ENCODE measurements at regions not wholly inside any gene's neighbourhood (a gene's known extent, or its start where the extent isn't known, plus 50 kb on each side); places are given as distances from the start of the nearest gene placed in this dataset.

DNA sequence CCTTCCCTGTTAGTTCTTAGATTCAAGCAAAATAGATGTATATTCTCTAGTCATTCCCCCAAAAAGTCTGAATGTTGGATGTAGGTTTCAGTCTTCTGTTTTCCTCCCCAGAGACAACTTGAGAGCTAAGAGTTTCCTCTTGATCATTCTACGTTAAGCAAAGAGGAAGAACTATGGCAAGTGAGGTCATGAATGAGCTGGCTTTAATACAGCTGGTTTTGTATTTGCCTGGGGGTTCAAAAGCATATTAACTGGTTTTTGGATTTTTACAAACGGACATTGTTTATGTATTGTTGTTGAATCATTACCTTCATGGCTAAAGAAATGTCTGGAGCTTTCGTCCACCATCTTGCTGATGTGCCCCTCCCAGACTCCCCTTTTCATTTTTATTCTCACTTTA, 916.7 kb upstream of the POU3F4 start:
- no peaks in the 10 kb centered on the region for H3K27me3 ChIP-seq (ENCODE audit: insufficient read depth, low read length)
- H3K36me3 Mint-ChIP-seq = no peaks in the 10 kb centered on the region
- H3K27ac ChIP-seq (ENCODE audit: low read depth, low read length) = no peak overlapping the region
- no peaks in the 10 kb centered on the region for H3K36me3 ChIP-seq (ENCODE audit: insufficient read depth, low read length)
- no peaks in the 10 kb centered on the region for H3K9me3 ChIP-seq (ENCODE audit: control insufficient read depth in 1 of 2, low read length in 2 of 2)
- intact Hi-C loops (cut with micrococcal nuclease) = no loop called here
- H3K9me3 Mint-ChIP-seq = peaks cover 0 to 4% (median 0%) of the 10 kb centered on the region in 8 donors
- H3K4me3 Mint-ChIP-seq = no peak overlapping the region
- H3K4me3 ChIP-seq (ENCODE audit: low read length in 2 of 2) = no peak overlapping the region
- no peak for DNase-seq
- no peak overlapping the region for H3K27ac Mint-ChIP-seq
- POLR2A ChIA-PET (ENCODE audit: partially characterized antibody) = no interaction called here
- H3K4me1 ChIP-seq (ENCODE audit: insufficient read depth, low read length) = no peaks in the 10 kb centered on the region
- H3K27me3 Mint-ChIP-seq = no peaks in the 10 kb centered on the region
- CTCF ChIA-PET (ENCODE audit: partially characterized antibody) = no interaction called here
- H3K4me1 Mint-ChIP-seq = no peaks in the 10 kb centered on the region

- Histone ChIP-seq H3K4me1 (ENCODE audit: insufficient read depth, low read length) (no peaks in the 10 kb centered on the region), H3K9me3 (ENCODE audit: control insufficient read depth in 1 of 2, low read length in 2 of 2) (no peaks in the 10 kb centered on the region), H3K27ac (ENCODE audit: low read depth, low read length) (no peak overlapping the region), H3K36me3 (ENCODE audit: insufficient read depth, low read length) (no peaks in the 10 kb centered on the region), H3K27me3 (ENCODE audit: insufficient read depth, low read length) (no peaks in the 10 kb centered on the region), H3K4me3 (ENCODE audit: low read length in 2 of 2) (no peak overlapping the region)
- intact Hi-C loops (cut with micrococcal nuclease) = no loop called here
- Mint-ChIP-seq H3K27me3 (no peaks in the 10 kb centered on the region), H3K27ac (no peak overlapping the region), H3K36me3 (no peaks in the 10 kb centered on the region), H3K9me3 (peaks cover 0 to 8% (median 0%) of the 10 kb centered on the region in 8 donors), H3K4me3 (no peak overlapping the region), H3K4me1 (no peaks in the 10 kb centered on the region)
- ChIA-PET CTCF (ENCODE audit: partially characterized antibody) (no interaction called here), POLR2A (ENCODE audit: partially characterized antibody) (no interaction called here)
- no peak for DNase-seq
Observed at GRCh38 chrX:82626978-82627377, 881.1 kb upstream of the POU3F4 start.

DNA sequence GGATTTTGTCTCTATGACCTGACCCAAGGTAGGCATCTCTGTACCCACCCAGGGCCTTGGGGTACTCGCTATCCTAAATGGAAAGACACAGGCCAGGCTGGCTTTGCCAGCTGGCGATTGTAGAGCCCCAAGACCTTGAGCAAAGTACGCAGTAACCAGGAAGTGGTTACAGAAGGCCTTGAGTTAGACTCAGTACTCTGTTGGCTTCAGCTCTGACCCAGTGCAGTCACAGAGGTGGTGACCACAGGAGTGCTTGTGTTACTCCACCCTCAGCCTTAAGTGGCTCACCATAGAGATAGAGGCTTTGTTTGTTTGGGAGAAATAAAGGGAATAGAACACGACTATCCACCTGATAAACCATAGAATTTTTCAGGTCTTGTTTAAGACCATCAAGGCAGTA, 880.5 kb upstream of the POU3F4 start:
- H3K4me1 Mint-ChIP-seq = no peaks in the 10 kb centered on the region
- no peaks in the 10 kb centered on the region for H3K27me3 ChIP-seq (ENCODE audit: insufficient read depth, low read length)
- H3K4me3 Mint-ChIP-seq = no peak overlapping the region
- H3K27ac ChIP-seq (ENCODE audit: low read depth, low read length) = no peak overlapping the region
- no peak overlapping the region for H3K27ac Mint-ChIP-seq
- no peak overlapping the region for H3K4me3 ChIP-seq (ENCODE audit: low read length in 2 of 2)
- H3K9me3 ChIP-seq (ENCODE audit: control insufficient read depth in 1 of 2, low read length in 2 of 2) = no peaks in the 10 kb centered on the region
- CTCF ChIA-PET (ENCODE audit: partially characterized antibody) = no interaction called here
- POLR2A ChIA-PET (ENCODE audit: partially characterized antibody) = no interaction called here
- H3K4me1 ChIP-seq (ENCODE audit: insufficient read depth, low read length) = no peaks in the 10 kb centered on the region
- no peaks in the 10 kb centered on the region for H3K27me3 Mint-ChIP-seq
- peaks cover 0 to 8% (median 0%) of the 10 kb centered on the region in 8 donors for H3K9me3 Mint-ChIP-seq
- no peak for DNase-seq
- no peaks in the 10 kb centered on the region for H3K36me3 Mint-ChIP-seq
- no peaks in the 10 kb centered on the region for H3K36me3 ChIP-seq (ENCODE audit: insufficient read depth, low read length)
- intact Hi-C loops (cut with micrococcal nuclease) = no loop called here

DNA sequence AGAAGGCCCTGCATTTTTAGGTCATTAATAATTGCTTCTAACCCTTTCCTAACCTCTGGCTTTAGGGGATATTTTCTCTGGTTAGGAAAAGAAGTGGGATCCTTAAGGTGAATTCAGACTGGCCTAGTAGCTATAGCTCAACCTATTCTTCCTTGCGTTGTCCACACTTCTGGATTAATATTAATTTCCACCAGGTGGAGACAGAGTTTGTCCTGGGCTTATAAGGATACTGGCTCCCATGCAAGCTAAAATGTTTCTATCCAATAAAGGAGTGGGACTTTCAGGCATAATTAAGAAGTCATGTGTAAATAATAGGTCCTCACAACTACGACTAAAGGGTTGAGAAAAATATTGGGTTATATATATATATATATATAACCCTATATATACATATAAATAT, 860.0 kb upstream of the POU3F4 start:
- Histone ChIP-seq H3K9me3 (ENCODE audit: control insufficient read depth in 1 of 2, low read length in 2 of 2) (no peaks in the 10 kb centered on the region), H3K4me3 (ENCODE audit: low read length in 2 of 2) (no peak overlapping the region), H3K36me3 (ENCODE audit: insufficient read depth, low read length) (no peaks in the 10 kb centered on the region), H3K27ac (ENCODE audit: low read depth, low read length) (no peak overlapping the region), H3K27me3 (ENCODE audit: insufficient read depth, low read length) (no peaks in the 10 kb centered on the region), H3K4me1 (ENCODE audit: insufficient read depth, low read length) (no peaks in the 10 kb centered on the region)
- Mint-ChIP-seq H3K27me3 (no peaks in the 10 kb centered on the region), H3K27ac (no peak overlapping the region), H3K9me3 (peaks cover 0 to 8% (median 4%) of the 10 kb centered on the region in 8 donors), H3K4me3 (no peak overlapping the region), H3K4me1 (no peaks in the 10 kb centered on the region), H3K36me3 (no peaks in the 10 kb centered on the region)
- DNase-seq = no peak
- ChIA-PET CTCF (ENCODE audit: partially characterized antibody) (no interaction called here), POLR2A (ENCODE audit: partially characterized antibody) (no interaction called here)
- intact Hi-C loops (cut with micrococcal nuclease) = no loop called here

DNA sequence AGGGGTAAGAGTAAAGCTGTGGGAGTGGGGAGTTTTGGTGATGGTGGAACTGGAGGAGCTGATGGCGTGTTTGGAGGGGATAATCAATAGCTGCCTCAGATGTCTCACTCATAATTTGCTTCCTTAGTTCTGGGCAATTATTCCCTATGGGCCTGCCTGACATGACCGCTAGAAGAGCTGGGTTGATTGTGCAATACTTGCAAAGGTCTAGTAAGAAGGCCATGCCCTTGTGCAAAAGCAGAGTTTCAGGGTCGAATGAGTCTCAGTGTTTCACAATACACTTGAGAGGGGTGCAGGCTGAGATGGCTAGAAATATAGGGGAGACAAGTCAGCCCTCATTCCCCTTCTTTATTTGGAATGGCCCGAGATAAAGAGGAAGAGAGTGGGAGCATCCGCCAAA, 858.4 kb upstream of the POU3F4 start:
- CTCF ChIA-PET (ENCODE audit: partially characterized antibody) = no interaction called here
- H3K27ac ChIP-seq (ENCODE audit: low read depth, low read length) = no peak overlapping the region
- no peaks in the 10 kb centered on the region for H3K36me3 ChIP-seq (ENCODE audit: insufficient read depth, low read length)
- Mint-ChIP-seq H3K4me1 (no peaks in the 10 kb centered on the region), H3K27ac (no peak overlapping the region), H3K4me3 (no peak overlapping the region), H3K9me3 (peaks cover 0 to 8% (median under 1%) of the 10 kb centered on the region in 8 donors), H3K36me3 (no peaks in the 10 kb centered on the region), H3K27me3 (no peaks in the 10 kb centered on the region)
- H3K27me3 ChIP-seq (ENCODE audit: insufficient read depth, low read length) = no peaks in the 10 kb centered on the region
- H3K4me3 ChIP-seq (ENCODE audit: low read length in 2 of 2) = no peak overlapping the region
- DNase-seq = no peak
- H3K4me1 ChIP-seq (ENCODE audit: insufficient read depth, low read length) = no peaks in the 10 kb centered on the region
- POLR2A ChIA-PET (ENCODE audit: partially characterized antibody) = no interaction called here
- intact Hi-C loops (cut with micrococcal nuclease) = no loop called here
- no peaks in the 10 kb centered on the region for H3K9me3 ChIP-seq (ENCODE audit: control insufficient read depth in 1 of 2, low read length in 2 of 2)

DNA sequence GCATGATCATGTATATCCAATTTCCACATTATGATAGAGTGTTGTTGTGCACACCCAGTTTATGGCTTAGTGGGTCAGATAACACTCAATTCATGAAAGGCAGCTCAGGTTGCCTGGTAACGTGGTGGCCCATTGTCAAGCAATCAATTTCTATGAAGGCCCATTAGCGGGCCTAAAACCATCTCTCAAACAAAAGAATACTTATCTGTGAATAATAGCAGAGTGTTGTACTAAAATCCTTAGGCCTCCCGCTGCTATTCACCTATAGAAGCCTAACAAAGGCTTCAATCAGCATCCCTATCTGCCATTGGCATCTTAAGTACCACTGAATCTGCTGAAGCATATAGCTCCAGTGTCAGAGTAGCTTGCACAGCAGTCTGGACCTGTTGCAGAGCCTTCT, 849.6 kb upstream of the POU3F4 start:
- no peaks in the 10 kb centered on the region for H3K36me3 ChIP-seq (ENCODE audit: insufficient read depth, low read length)
- no peak overlapping the region for H3K4me3 Mint-ChIP-seq
- no peaks in the 10 kb centered on the region for H3K27me3 Mint-ChIP-seq
- no peaks in the 10 kb centered on the region for H3K9me3 Mint-ChIP-seq
- no peaks in the 10 kb centered on the region for H3K4me1 Mint-ChIP-seq
- H3K27ac Mint-ChIP-seq = no peak overlapping the region
- no peak overlapping the region for H3K27ac ChIP-seq (ENCODE audit: low read depth, low read length)
- intact Hi-C loops (cut with micrococcal nuclease) = no loop called here
- H3K4me1 ChIP-seq (ENCODE audit: insufficient read depth, low read length) = no peaks in the 10 kb centered on the region
- no peaks in the 10 kb centered on the region for H3K36me3 Mint-ChIP-seq
- DNase-seq = no peak
- no peak overlapping the region for H3K4me3 ChIP-seq (ENCODE audit: low read length in 2 of 2)
- H3K9me3 ChIP-seq (ENCODE audit: control insufficient read depth in 1 of 2, low read length in 2 of 2) = no peaks in the 10 kb centered on the region
- ChIA-PET CTCF (ENCODE audit: partially characterized antibody) (no interaction called here), POLR2A (ENCODE audit: partially characterized antibody) (no interaction called here)
- no peaks in the 10 kb centered on the region for H3K27me3 ChIP-seq (ENCODE audit: insufficient read depth, low read length)

DNA sequence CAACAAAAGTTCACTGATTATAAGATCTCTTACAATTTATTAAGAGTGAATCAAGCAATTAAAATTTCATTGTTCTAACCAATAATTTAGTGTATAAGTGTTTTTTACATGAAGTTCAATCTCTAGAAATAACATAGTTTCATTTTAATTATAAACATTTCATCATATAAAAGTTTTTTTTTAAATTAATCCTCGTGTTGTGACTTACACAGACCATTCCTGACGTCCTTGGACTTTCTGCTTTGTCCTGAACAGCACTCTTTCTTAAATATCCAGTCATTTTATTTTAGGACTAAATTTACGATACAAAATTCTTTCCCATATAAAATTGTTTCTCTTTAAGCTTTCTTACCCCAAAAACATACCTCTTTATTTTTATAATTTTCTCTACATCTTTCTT, 841.7 kb upstream of the POU3F4 start:
- H3K4me1 ChIP-seq (ENCODE audit: insufficient read depth, low read length) = no peaks in the 10 kb centered on the region
- no peaks in the 10 kb centered on the region for H3K4me1 Mint-ChIP-seq
- intact Hi-C loops (cut with micrococcal nuclease) = no loop called here
- H3K4me3 Mint-ChIP-seq = no peak overlapping the region
- H3K9me3 ChIP-seq (ENCODE audit: control insufficient read depth in 1 of 2, low read length in 2 of 2) = no peaks in the 10 kb centered on the region
- no peak overlapping the region for H3K4me3 ChIP-seq (ENCODE audit: low read length in 2 of 2)
- H3K9me3 Mint-ChIP-seq = no peaks in the 10 kb centered on the region
- H3K36me3 Mint-ChIP-seq = no peaks in the 10 kb centered on the region
- no peak overlapping the region for H3K27ac Mint-ChIP-seq
- POLR2A ChIA-PET (ENCODE audit: partially characterized antibody) = no interaction called here
- no peaks in the 10 kb centered on the region for H3K36me3 ChIP-seq (ENCODE audit: insufficient read depth, low read length)
- no peak for DNase-seq
- H3K27ac ChIP-seq (ENCODE audit: low read depth, low read length) = no peak overlapping the region
- CTCF ChIA-PET (ENCODE audit: partially characterized antibody) = no interaction called here
- no peaks in the 10 kb centered on the region for H3K27me3 Mint-ChIP-seq
- no peaks in the 10 kb centered on the region for H3K27me3 ChIP-seq (ENCODE audit: insufficient read depth, low read length)

DNA sequence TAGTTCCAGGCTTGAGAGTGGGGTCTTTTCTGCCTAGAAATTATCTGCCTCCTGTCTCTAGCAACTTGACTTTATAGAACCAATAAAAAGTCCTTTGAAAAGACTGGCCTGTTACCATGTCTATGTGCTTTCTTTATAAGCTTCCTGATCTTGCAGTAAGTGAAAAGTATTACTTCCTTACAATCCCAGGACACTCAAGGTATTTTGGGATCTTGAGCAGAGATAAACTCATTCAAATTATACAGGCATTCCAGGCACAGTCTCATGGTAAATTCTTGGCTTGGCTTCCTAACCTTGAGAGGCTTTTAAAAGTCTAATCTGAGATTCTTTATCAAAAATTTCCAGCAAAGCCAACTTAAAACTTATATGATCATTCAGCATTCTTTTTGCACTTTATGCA, 833.0 kb upstream of the POU3F4 start:
- POLR2A ChIA-PET (ENCODE audit: partially characterized antibody) = no interaction called here
- H3K36me3 Mint-ChIP-seq = no peaks in the 10 kb centered on the region
- no peaks in the 10 kb centered on the region for H3K4me1 Mint-ChIP-seq
- H3K9me3 Mint-ChIP-seq = peaks cover 0 to 1% (median 0%) of the 10 kb centered on the region in 8 donors
- H3K27me3 ChIP-seq (ENCODE audit: insufficient read depth, low read length) = no peaks in the 10 kb centered on the region
- intact Hi-C loops (cut with micrococcal nuclease) = no loop called here
- no peak overlapping the region for H3K27ac Mint-ChIP-seq
- CTCF ChIA-PET (ENCODE audit: partially characterized antibody) = interaction anchor here (1.3 kb wide), 1 partner anchor 10 kb away, joined by 5 read pairs; no protein-coding TSS in a partner anchor
- no peak overlapping the region for H3K4me3 Mint-ChIP-seq
- H3K4me1 ChIP-seq (ENCODE audit: insufficient read depth, low read length) = no peaks in the 10 kb centered on the region
- no peak overlapping the region for H3K27ac ChIP-seq (ENCODE audit: low read depth, low read length)
- no peak overlapping the region for H3K4me3 ChIP-seq (ENCODE audit: low read length in 2 of 2)
- no peak for DNase-seq
- no peaks in the 10 kb centered on the region for H3K9me3 ChIP-seq (ENCODE audit: control insufficient read depth in 1 of 2, low read length in 2 of 2)
- H3K36me3 ChIP-seq (ENCODE audit: insufficient read depth, low read length) = no peaks in the 10 kb centered on the region
- no peaks in the 10 kb centered on the region for H3K27me3 Mint-ChIP-seq

All from CD4-positive, alpha-beta memory T cell (primary cell).